Muscle of leg (tissue), 3 donors: ENCODE measurements at regions not wholly inside any gene's neighbourhood (a gene's known extent, or its start where the extent isn't known, plus 50 kb on each side); places are given as distances from the start of the nearest gene placed in this dataset.
"Not testable (repeated sequence)": the region's sequence is repeated elsewhere in the genome, so short reads cannot be mapped to it uniquely, and the experiment has no call there.

Experiments
- DNase-seq: peaks from one replicate; pipeline ENCODE4 v3.0.0; 2013
- H3K27ac ChIP-seq: one replicate; pipeline ENCODE4 v1.5.1; 2013; ENCODE audit warnings: mild to moderate bottlenecking, low read length, control low read depth
- H3K27me3 ChIP-seq: one replicate; pipeline ENCODE4 v1.6.1; 2013; ENCODE audit warnings: low read length; ENCODE audit not compliant: control insufficient read depth, insufficient read depth
- H3K36me3 ChIP-seq: one replicate; pipeline ENCODE4 v1.6.1; 2013; ENCODE audit warnings: low read length; ENCODE audit not compliant: control insufficient read depth, insufficient read depth
- H3K4me1 ChIP-seq: one replicate; pipeline ENCODE4 v1.6.1; 2013; ENCODE audit warnings: low read length; ENCODE audit not compliant: control insufficient read depth, insufficient read depth
- H3K4me3 ChIP-seq: one replicate; pipeline ENCODE4 v1.5.1; 2013; ENCODE audit warnings: low read length, control low read depth
- H3K9me3 ChIP-seq: replicated peaks from 2 replicates; pipeline ENCODE4 v1.6.1; 2013; ENCODE audit warnings: low read depth, low read length; ENCODE audit not compliant: control insufficient read depth
- WGBS: methylation state at CpG from one replicate; pipeline ENCODE4 v1.1.5; 2013; ENCODE audit warnings: missing lambda C conversion rate; ENCODE audit not compliant: insufficient coverage; 5-methylcytosine and 5-hydroxymethylcytosine counted together

DNA sequence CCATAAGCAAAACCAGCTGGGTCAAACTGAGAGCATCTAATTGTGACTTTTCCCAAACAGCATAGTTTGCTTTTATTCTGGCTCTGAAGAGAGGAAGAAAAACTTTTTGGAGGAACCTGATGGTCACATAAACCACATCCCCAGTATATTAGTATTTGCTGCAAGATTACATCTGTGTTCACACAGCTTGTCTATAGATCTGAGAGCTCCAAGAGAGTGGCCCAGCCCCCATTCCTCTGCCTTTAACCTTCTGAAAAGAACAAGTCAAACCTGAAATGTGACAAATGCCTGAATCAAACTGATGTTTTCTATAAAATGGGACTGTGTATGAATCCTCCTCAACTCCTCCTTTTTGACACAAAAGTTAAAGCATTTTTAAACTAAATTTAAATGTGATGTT lies 435.2 kb downstream of the ZNF479 start:
- not testable (repeated sequence) for H3K27me3 ChIP-seq, H3K27ac ChIP-seq, H3K4me3 ChIP-seq, H3K4me1 ChIP-seq, DNase-seq, H3K36me3 ChIP-seq
- H3K9me3 ChIP-seq, result peaks cover 23% of the 10 kb centered on the region

DNA sequence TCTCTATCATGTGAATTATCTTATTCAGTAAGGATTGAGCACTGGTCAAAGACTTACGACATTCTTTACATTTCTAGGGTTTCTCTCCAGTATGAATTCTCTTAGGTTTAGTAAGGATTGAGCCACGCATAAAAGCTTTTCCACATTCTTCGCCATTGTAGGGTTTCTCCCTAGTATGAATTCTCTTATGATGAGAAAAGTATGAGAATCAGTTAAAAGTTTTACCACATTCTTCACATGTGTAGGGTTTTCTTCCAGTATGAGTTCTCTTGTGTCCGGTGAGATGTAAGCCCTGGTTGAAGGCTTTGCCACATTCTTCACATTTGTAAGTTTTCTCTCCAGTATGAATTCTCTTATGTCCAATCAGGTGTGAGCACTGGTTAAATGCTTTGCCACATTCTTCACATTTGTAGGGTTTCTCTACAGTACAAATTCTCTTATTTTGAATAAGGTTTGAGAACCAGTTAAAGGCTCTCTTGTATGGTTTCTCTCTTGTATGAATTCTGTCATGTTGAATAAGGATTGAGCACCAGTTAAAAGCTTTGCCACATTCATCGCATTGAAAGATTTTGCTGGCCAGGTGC lies 445.9 kb downstream of the ZNF479 start:
- H3K9me3 ChIP-seq, result peaks cover 26% of the 10 kb centered on the region
- no peak overlapping the region for H3K4me3 ChIP-seq
- 89% methylated on average over 1 of the region's 5 CpGs for WGBS
- no peak for DNase-seq
- H3K27me3 ChIP-seq, result no peaks in the 10 kb centered on the region
- H3K4me1 ChIP-seq, result no peaks in the 10 kb centered on the region
- H3K27ac ChIP-seq, result no peak overlapping the region
- H3K36me3 ChIP-seq, result no peaks in the 10 kb centered on the region

DNA sequence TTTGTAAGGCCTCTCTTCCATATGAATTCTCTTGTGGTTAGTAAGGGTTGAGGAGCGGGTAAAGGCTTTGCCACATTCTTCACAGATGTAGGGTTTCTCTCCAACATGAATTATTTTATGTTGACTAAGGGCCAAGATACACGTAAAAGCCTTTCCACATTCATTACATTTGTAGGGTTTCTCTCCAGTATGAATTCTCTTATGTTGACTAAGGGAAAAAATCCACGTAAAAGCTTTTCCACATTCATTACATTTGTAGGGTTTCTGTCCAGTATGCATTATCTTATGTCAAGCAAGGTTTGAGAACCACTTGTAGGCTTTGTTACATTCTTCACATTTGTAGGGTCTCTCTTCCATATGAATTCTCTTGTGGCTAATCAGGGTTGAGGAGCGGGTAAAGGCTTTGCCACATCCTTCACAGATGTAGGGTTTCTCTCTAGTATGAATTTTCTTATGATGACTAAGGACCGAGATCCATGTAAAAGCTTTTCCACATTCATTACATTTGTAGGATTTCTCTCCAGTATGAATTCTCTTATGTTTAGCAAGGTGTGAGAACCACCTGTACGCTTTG lies 493.0 kb downstream of the ZNF479 start:
- no peak overlapping the region for H3K27ac ChIP-seq
- WGBS, result no CpG with 5 or more reads among the region's 6 CpGs
- no peak overlapping the region for H3K4me3 ChIP-seq
- peaks cover 51% of the 10 kb centered on the region for H3K9me3 ChIP-seq
- H3K36me3 ChIP-seq, result no peaks in the 10 kb centered on the region
- no peaks in the 10 kb centered on the region for H3K4me1 ChIP-seq
- DNase-seq, result no peak
- H3K27me3 ChIP-seq, result no peaks in the 10 kb centered on the region

DNA sequence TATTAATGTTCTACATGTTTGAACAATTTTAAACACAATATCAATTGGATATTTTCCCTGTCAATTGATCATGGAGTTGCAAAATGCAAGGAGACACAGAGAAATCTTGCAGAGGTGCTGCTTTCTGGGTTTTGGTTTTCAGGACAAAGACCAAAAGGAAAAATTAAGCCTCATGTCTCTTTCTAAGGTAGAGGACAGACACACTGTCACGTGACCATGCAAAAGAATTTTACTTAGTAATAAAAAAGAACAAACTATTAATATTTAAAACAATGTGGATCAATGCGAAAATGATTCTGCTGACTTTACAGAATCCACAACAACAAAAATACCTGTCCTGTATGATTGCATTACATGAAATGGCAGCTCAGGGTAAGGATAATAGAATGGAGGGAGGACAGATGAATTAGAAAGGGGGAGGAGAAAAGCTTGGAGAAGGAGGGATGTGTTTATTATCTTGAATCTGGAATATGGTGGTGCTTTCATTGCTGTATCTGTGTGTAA lies 493.7 kb upstream of the NUPR2 start:
- no peak overlapping the region for H3K27ac ChIP-seq
- no peak overlapping the region for H3K4me3 ChIP-seq
- no CpG with 5 or more reads among the region's 2 CpGs for WGBS
- peaks cover 34% of the 10 kb centered on the region for H3K9me3 ChIP-seq
- H3K36me3 ChIP-seq, result no peaks in the 10 kb centered on the region
- no peak for DNase-seq
- H3K4me1 ChIP-seq, result no peaks in the 10 kb centered on the region
- H3K27me3 ChIP-seq, result no peaks in the 10 kb centered on the region

DNA sequence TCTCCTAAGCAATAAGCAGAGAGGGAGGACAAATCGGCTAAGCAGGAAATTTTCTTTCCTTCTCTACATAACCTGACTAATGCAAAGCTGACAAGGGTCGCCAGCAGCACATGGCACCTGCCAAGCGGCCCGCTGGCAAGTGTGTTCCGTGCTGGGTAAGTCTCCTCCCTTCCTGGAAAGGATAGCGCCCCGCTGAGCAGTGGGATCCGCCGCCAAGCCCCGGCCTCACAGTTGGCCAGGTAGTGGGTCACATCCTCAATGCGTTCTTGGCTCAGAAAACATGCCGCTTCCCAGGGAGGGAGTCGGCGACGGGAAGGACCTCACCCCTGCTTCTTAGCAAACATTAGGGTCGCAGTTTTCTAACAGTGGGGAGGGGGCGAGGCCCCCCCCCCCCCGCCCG lies 488.9 kb upstream of the NUPR2 start:
- Histone ChIP-seq H3K4me1 (no peaks in the 10 kb centered on the region), H3K4me3 (no peak overlapping the region), H3K27ac (no peak overlapping the region), H3K9me3 (peaks cover 27% of the 10 kb centered on the region), H3K27me3 (no peaks in the 10 kb centered on the region), H3K36me3 (no peaks in the 10 kb centered on the region)
- DNase-seq, result no peak
- WGBS, result 54% methylated on average over 5 of the region's 19 CpGs

DNA sequence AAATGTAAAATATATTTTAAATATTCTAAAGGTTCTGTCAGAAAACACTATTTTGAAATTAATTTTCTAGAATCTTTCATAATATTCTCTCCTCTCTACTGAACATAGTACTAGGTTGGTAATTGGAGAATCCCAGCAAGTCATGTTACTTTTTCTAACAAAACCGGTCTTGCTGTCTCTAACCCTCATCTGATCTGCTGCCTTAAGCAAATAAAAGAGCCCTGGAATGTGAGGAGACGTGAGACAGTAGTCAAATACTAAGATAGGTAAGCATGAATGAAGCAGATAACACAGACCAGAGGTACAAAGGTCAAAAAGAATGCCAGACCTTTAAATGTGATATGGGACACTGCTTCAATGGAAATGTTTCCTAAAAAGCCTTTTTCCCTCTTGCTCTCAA lies 462.4 kb upstream of the NUPR2 start:
- DNase-seq, result no peak
- no peaks in the 10 kb centered on the region for H3K4me1 ChIP-seq
- no peak overlapping the region for H3K4me3 ChIP-seq
- H3K27me3 ChIP-seq, result no peaks in the 10 kb centered on the region
- H3K27ac ChIP-seq, result no peak overlapping the region
- WGBS, result 40% methylated on average over 1 of the region's 2 CpGs
- no peaks in the 10 kb centered on the region for H3K36me3 ChIP-seq
- peaks cover 22% of the 10 kb centered on the region for H3K9me3 ChIP-seq

DNA sequence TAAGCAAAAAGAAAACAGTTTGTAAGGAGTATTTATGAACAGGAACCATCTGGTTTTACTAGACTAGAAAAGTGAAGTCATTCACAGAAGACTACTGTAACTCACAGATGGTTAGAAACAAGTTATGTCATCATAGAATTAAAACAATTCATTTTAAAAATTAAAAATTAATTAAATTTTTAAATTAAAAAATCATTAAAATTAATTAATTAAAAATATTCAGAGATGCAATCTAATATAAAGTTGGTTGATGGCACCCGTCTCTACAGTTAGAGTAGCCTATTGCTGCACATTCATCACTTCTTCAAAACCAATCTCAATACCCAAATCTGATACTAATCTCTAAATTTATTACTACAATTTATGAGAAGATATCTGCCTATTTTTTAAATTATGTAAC lies 454.8 kb upstream of the NUPR2 start:
- Histone ChIP-seq H3K9me3 (peaks cover 19% of the 10 kb centered on the region), H3K27me3 (no peaks in the 10 kb centered on the region), H3K27ac (no peak overlapping the region), H3K36me3 (no peaks in the 10 kb centered on the region), H3K4me3 (no peak overlapping the region), H3K4me1 (no peaks in the 10 kb centered on the region)
- no CpG with 5 or more reads among the region's 1 CpG for WGBS
- DNase-seq, result no peak

DNA sequence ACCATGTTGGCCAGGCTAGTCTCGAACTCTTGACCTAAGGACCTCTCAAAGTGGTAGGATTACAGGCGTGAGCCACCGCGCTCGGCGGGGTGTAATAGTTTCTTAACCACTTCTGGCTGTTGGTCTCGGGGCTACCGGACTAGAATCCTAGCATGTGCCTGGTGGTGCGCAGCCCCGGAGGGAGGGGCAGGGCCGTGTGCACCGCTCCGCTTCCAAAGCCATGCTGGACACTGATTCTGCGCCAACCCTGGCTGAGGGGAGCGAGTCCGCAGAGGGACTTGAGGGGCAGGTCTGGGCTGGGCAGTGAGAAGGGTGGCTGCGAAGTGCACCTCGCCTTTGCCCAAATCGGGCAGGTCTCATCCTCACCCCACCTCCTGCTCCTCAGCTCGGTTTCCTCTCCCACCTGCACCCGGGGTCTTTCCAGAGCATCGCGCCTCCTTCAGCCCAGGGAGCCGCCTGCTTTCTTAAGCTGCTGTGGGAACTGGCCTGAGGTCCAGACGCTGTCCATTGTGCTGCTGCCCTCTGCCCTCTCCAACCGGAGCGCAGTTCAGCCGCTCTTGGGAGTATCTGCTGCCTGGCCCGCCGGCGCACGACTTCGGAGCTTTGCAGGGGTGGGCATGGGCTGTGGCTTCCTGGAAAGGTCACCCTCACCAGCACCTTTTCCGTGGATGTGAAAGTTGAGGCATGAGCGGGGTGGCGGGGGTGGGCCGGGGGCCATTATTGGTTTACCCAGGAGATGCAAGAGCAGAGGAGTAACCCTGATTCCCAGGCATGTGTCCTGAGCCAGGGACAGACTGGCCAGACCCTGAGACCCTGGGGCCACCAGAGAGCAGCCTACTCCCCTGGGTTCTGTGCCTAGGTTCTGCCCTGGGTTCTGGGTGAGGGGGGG lies 422.6 kb upstream of the NUPR2 start:
- H3K27ac ChIP-seq, result no peak overlapping the region
- peaks cover 59% of the 10 kb centered on the region for H3K9me3 ChIP-seq
- H3K4me1 ChIP-seq, result no peaks in the 10 kb centered on the region
- WGBS, result 55% methylated on average over 35 of the region's 37 CpGs
- H3K36me3 ChIP-seq, result no peaks in the 10 kb centered on the region
- no peak overlapping the region for H3K4me3 ChIP-seq
- no peak for DNase-seq
- no peaks in the 10 kb centered on the region for H3K27me3 ChIP-seq

DNA sequence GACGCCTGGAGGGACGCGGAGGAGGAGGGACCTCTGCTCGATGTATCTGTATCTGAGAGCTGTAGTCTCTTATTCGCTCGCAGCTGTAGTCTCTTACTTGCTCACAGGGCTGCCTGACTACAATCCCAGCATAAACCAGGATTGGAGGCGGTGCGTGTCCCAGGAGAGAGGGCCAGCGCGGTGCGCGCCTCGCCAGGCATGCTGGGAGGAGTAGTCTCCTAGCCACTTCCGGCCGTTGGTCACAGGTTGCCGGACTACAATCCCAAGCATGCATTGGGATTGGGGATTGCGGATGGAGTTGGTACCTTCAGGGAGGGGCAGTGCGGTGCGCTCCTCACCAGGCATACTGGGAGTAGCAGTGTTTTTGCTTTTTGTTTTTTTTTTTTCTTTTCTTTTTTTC lies 421.7 kb upstream of the NUPR2 start:
- Histone ChIP-seq H3K9me3 (peaks cover 53% of the 10 kb centered on the region), H3K4me1 (no peaks in the 10 kb centered on the region), H3K36me3 (no peaks in the 10 kb centered on the region), H3K27me3 (no peaks in the 10 kb centered on the region), H3K4me3 (no peak overlapping the region), H3K27ac (no peak overlapping the region)
- 14% methylated on average over 5 of the region's 19 CpGs for WGBS
- DNase-seq, result no peak

DNA sequence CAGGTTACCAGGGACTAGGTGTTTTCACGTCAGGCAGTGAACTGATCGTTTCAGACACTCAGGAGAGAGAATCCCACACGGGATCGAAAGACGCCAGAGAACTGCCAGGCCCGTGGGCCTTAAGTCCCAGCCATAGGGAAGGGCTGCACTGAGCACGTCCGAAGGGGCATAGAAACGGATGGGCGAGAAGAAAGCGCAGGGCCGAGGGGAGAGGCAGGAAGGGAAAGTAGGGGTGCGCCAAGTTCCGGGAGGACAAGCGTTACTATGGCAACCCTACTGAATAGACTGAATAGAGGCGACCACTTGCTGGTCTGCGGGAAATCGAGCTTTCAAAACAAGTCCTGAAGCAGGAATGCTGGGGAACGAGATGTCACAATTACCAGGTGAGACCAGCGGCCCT lies 421.3 kb upstream of the NUPR2 start:
- DNase-seq, result no peak
- WGBS, result 36% methylated on average over 20 of the region's 20 CpGs
- H3K9me3 ChIP-seq, result peaks cover 52% of the 10 kb centered on the region
- no peaks in the 10 kb centered on the region for H3K27me3 ChIP-seq
- no peak overlapping the region for H3K4me3 ChIP-seq
- H3K27ac ChIP-seq, result no peak overlapping the region
- H3K36me3 ChIP-seq, result no peaks in the 10 kb centered on the region
- no peaks in the 10 kb centered on the region for H3K4me1 ChIP-seq
